Sigmoid colon (tissue), 4 donors: ENCODE measurements at regions not wholly inside any gene's neighbourhood (a gene's known extent, or its start where the extent isn't known, plus 50 kb on each side); places are given as distances from the start of the nearest gene placed in this dataset.

Experiments used
- EP300 ChIP-seq, 4 donors: sonication (generic); formaldehyde crosslinking; IDR thresholded peaks; one replicate each; pipeline ENCODE4 v1.6.1; 2017; ENCODE audit warnings: antibody characterized with exemption in 4 of 4
- POLR2AphosphoS5 ChIP-seq, 4 donors: sonication (generic); formaldehyde crosslinking; IDR thresholded peaks; one replicate each; pipeline ENCODE4 v1.6.1; 2017; ENCODE audit warnings: antibody characterized with exemption in 4 of 4
- TF ChIP-seq, protein P1 (sequence below), 4 experiments: fragments of 450-650 bp in 3 of 4; fragments of 200-600 bp in 1 of 4; IDR thresholded peaks; one replicate each; pipeline ENCODE4 v1.5.1; 2016 to 2019; ENCODE audit warnings: antibody characterized with exemption in 4 of 4, mild to moderate bottlenecking in 3 of 4, moderate library complexity in 2 of 4

GRCh38 chr1:163013826-163014600, 55.1 kb upstream of the RGS4 start:
- TF ChIP-seq, protein P1, sequence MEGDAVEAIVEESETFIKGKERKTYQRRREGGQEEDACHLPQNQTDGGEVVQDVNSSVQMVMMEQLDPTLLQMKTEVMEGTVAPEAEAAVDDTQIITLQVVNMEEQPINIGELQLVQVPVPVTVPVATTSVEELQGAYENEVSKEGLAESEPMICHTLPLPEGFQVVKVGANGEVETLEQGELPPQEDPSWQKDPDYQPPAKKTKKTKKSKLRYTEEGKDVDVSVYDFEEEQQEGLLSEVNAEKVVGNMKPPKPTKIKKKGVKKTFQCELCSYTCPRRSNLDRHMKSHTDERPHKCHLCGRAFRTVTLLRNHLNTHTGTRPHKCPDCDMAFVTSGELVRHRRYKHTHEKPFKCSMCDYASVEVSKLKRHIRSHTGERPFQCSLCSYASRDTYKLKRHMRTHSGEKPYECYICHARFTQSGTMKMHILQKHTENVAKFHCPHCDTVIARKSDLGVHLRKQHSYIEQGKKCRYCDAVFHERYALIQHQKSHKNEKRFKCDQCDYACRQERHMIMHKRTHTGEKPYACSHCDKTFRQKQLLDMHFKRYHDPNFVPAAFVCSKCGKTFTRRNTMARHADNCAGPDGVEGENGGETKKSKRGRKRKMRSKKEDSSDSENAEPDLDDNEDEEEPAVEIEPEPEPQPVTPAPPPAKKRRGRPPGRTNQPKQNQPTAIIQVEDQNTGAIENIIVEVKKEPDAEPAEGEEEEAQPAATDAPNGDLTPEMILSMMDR (IDR thresholded peaks at IDR 0.05), result no peak
- TF ChIP-seq POLR2AphosphoS5 (IDR thresholded peaks at IDR 0.05), result no peak
- no peak for TF ChIP-seq EP300 (IDR thresholded peaks at IDR 0.05)
